GM12878 (cell line): ENCODE measurements at regions not wholly inside any gene's neighbourhood (a gene's known extent, or its start where the extent isn't known, plus 50 kb on each side); places are given as distances from the start of the nearest gene placed in this dataset.

Experiments
- ATAC-seq: fragments of 200-7000 bp; cut with Tn5 transposase; 3 replicates; pipeline ENCODE4 v1.9.1; 2020; ENCODE audit warnings: mild to moderate bottlenecking, moderate library complexity
- BruUV-seq: library from RNA; stranded (reverse); fragments of 400-500 nt; replicated peaks from 2 replicates; lab custom pipeline; 2021; lab: Mats Ljungman, UMichigan
- CTCF ChIA-PET: fragments of 300-600 bp; sonication (Branson Sonifier 250); formaldehyde crosslinking; extraction: SDS; loops from one replicate; lab custom pipeline; 2021; ENCODE audit warnings: inconsistent platforms; lab: Yijun Ruan, JAX
- POLR2A ChIA-PET: fragments of 350-600 bp; formaldehyde crosslinking; extraction: SDS; loops from one replicate; lab custom pipeline; 2021; ENCODE audit warnings: inconsistent platforms; lab: Charles Lee
- RAD21 ChIA-PET: fragments of 300-600 bp; sonication (Branson Sonifier 250); formaldehyde crosslinking; loops from one replicate; lab custom pipeline; 2023; ENCODE audit warnings: antibody characterized with exemption; ENCODE audit not compliant: unreplicated experiment; lab: Charles Lee
- SMC1A ChIA-PET: fragments of 300-600 bp; sonication (Branson Sonifier 250); formaldehyde crosslinking; loops from one replicate; lab custom pipeline; 2023; ENCODE audit not compliant: unreplicated experiment, uncharacterized antibody; lab: Charles Lee
- DNase-seq: peaks from one replicate; pipeline ENCODE4 v3.0.0-alpha.2; 2011; ENCODE audit warnings: low read depth, low spot score
- FAIRE-seq: peaks from 3 replicates; lab custom pipeline; 2011; peaks lifted over from hg19 to GRCh38; lab: Jason Lieb, UNC
- H2AFZ ChIP-seq: 2 replicates; pipeline ENCODE4 v1.6.0; 2011; ENCODE audit warnings: low read depth, low read length, control low read depth; ENCODE audit not compliant: control insufficient read depth
- H3K27ac ChIP-seq: 2 replicates; pipeline ENCODE4 v1.5.1; 2011; ENCODE audit warnings: control low read depth; ENCODE audit not compliant: control insufficient read depth, insufficient read depth
- H3K27me3 ChIP-seq, 2 experiments: replicated peaks in 1 of 2; 2 replicates each; pipeline versions ENCODE4 v1.6.0 to v1.6.1; 2011; ENCODE audit warnings: low read length in 1 of 2; ENCODE audit not compliant: control insufficient read depth in 2 of 2, insufficient read depth in 2 of 2
- H3K36me3 ChIP-seq, 2 experiments: 2 replicates each; pipeline ENCODE4 v1.5.1; 2011; ENCODE audit warnings: low read length in 1 of 2; ENCODE audit not compliant: control insufficient read depth in 2 of 2, insufficient read depth in 2 of 2
- H3K4me1 ChIP-seq: 2 replicates; pipeline ENCODE4 v1.6.1; 2011; ENCODE audit warnings: mild to moderate bottlenecking, low read length, moderate library complexity, mixed read lengths; ENCODE audit not compliant: control insufficient read depth, insufficient read depth
- H3K4me2 ChIP-seq: 2 replicates; pipeline ENCODE4 v1.6.0; 2011; ENCODE audit warnings: control low read depth; ENCODE audit not compliant: control insufficient read depth, insufficient read depth
- H3K4me3 ChIP-seq: fragments of 200-600 bp; sonication (generic); 2 replicates; pipeline ENCODE4 v1.5.1; 2016
- H3K79me2 ChIP-seq: 2 replicates; pipeline ENCODE4 v1.6.0; 2011; ENCODE audit warnings: low read length; ENCODE audit not compliant: control insufficient read depth, insufficient read depth
- H3K9ac ChIP-seq: 2 replicates; pipeline ENCODE4 v1.8.0; 2011; ENCODE audit warnings: low read length, control low read depth, mixed read lengths; ENCODE audit not compliant: control insufficient read depth, insufficient read depth
- H3K9me3 ChIP-seq: replicated peaks from 3 replicates; pipeline ENCODE4 v1.5.1; 2011; ENCODE audit warnings: mild to moderate bottlenecking, low read length; ENCODE audit not compliant: control insufficient read depth, insufficient read depth
- H4K20me1 ChIP-seq: 2 replicates; pipeline ENCODE4 v1.6.0; 2011; ENCODE audit not compliant: control insufficient read depth, insufficient read depth
- ASH2L ChIP-seq: fragments of 300-600, 200-600 bp; sonication (generic); IDR thresholded peaks from 2 replicates; pipeline ENCODE4 v1.6.1; 2017; ENCODE audit warnings: low read depth, mild to moderate bottlenecking, borderline replicate concordance
- CBX5 ChIP-seq: sonication (generic); IDR thresholded peaks from 2 replicates; pipeline ENCODE4 v1.6.1; 2016; ENCODE audit warnings: low read depth, moderate library complexity, mild to moderate bottlenecking, inconsistent platforms
- CHD2 ChIP-seq: IDR thresholded peaks from 2 replicates; pipeline ENCODE4 v1.6.1; 2011; ENCODE audit warnings: low read depth, low read length, improper control_type of control experiment, borderline replicate concordance
- KLF5 ChIP-seq: fragments of 450-650 bp; IDR thresholded peaks from 2 replicates; pipeline ENCODE4 v1.6.1; 2014; ENCODE audit warnings: mild to moderate bottlenecking; ENCODE audit not compliant: partially characterized antibody
- MXI1 ChIP-seq: fragments of 150-350 bp; IDR thresholded peaks from 2 replicates; pipeline ENCODE4 v1.6.1; 2011; ENCODE audit warnings: low read depth, mild to moderate bottlenecking, inconsistent platforms, low read length, improper control_type of control experiment
- RAD21 ChIP-seq: IDR thresholded peaks from 2 replicates; pipeline ENCODE4 v1.6.1; 2011; ENCODE audit warnings: mild to moderate bottlenecking, low read depth, low read length, moderate library complexity; ENCODE audit not compliant: insufficient read depth
- RCOR1 ChIP-seq: conservative IDR thresholded peaks from 2 replicates; pipeline ENCODE4 v1.6.1; 2012; ENCODE audit warnings: low read depth, low read length, improper control_type of control experiment
- SIX5 ChIP-seq: IDR thresholded peaks from 2 replicates; pipeline ENCODE4 v1.6.1; 2011; ENCODE audit warnings: mild to moderate bottlenecking, low read depth, low read length, moderate library complexity; ENCODE audit not compliant: severe bottlenecking
- SUZ12 ChIP-seq: fragments of 200-600 bp; sonication (generic); IDR thresholded peaks from one replicate; pipeline ENCODE4 v1.6.1; 2018; ENCODE audit warnings: antibody characterized with exemption, mild to moderate bottlenecking; ENCODE audit not compliant: unreplicated experiment
- WGBS: methylation state at CpG from one replicate; pipeline ENCODE4 v1.1.6; 2016; ENCODE audit warnings: low lambda C conversion rate; ENCODE audit not compliant: insufficient replicate concordance, insufficient coverage; ENCODE audit errors: missing lambda C conversion rate; 5-methylcytosine and 5-hydroxymethylcytosine counted together
- in situ Hi-C: fragments of 300-500 bp; cut with MboI; formaldehyde crosslinking; loops from 9 replicates; pipeline ENCODE4 v1.14.3; 2018; ENCODE audit warnings: mixed read lengths
- intact Hi-C: fragments of 100-400 bp; cut with micrococcal nuclease; formaldehyde crosslinking; loops from one replicate; pipeline ENCODE4 v1.14.2; 2022; ENCODE audit not compliant: unreplicated experiment
- TF ChIP-seq, protein P1 (sequence below): fragments of 450-650 bp; conservative IDR thresholded peaks from 2 replicates; pipeline ENCODE4 v1.6.1; 2017; ENCODE audit warnings: mild to moderate bottlenecking, moderate library complexity

DNA sequence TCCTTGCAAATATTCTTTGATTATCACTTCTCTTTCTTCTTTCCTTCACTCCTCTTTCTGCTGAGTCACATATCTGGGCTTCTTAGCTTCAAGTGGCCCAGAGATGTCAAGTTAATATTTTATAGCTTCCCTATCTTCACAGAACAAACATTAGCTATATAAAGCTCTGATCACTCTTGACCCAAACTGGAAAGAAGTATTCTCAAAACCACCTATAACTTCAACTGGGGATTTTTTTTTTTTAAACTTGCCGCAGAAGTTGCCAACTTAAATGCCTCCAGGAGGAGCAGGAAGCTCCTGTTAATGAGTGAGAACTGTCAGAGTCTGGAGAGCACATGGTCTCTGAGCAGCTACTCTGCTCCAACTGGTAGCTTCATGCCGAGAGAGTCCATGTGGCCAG lies 233.3 kb upstream of the EDNRA start:
- POLR2A ChIA-PET, result no interaction called here
- in situ Hi-C loops, result no loop called here
- Histone ChIP-seq H3K27me3 (no peaks in the 10 kb centered on the region), H3K4me2 (no peak overlapping the region), H3K9me3 (no peaks in the 10 kb centered on the region), H3K9ac (no peak overlapping the region)
- FAIRE-seq, result no peak
- CTCF ChIA-PET, result interaction anchor here (0.6 to 0.8 kb wide), 2 partner anchors 132 to 1360 kb away, joined by 3 read pairs; no protein-coding TSS in a partner anchor
- TF ChIP-seq ASH2L (no peak), CBX5 (no peak), CHD2 (no peak), KLF5 (no peak), SUZ12 (no peak), SIX5 (no peak), RCOR1 (no peak), RAD21 (no peak), MXI1 (no peak)
- TF ChIP-seq, protein P1, sequence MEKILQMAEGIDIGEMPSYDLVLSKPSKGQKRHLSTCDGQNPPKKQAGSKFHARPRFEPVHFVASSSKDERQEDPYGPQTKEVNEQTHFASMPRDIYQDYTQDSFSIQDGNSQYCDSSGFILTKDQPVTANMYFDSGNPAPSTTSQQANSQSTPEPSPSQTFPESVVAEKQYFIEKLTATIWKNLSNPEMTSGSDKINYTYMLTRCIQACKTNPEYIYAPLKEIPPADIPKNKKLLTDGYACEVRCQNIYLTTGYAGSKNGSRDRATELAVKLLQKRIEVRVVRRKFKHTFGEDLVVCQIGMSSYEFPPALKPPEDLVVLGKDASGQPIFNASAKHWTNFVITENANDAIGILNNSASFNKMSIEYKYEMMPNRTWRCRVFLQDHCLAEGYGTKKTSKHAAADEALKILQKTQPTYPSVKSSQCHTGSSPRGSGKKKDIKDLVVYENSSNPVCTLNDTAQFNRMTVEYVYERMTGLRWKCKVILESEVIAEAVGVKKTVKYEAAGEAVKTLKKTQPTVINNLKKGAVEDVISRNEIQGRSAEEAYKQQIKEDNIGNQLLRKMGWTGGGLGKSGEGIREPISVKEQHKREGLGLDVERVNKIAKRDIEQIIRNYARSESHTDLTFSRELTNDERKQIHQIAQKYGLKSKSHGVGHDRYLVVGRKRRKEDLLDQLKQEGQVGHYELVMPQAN, result no peak
- TF ChIP-seq, all 136 proteins: peak for 0
- no peaks in the 10 kb centered on the region for H3K4me1 ChIP-seq
- H2AFZ ChIP-seq, result no peak overlapping the region
- no TSS peak for BruUV-seq
- H3K4me3 ChIP-seq, result no peak overlapping the region
- H3K36me3 ChIP-seq, result no peaks in the 10 kb centered on the region
- SMC1A ChIA-PET, result no interaction called here
- H4K20me1 ChIP-seq, result no peaks in the 10 kb centered on the region
- no peak overlapping the region for H3K27ac ChIP-seq
- intact Hi-C loops, result no loop called here
- RAD21 ChIA-PET, result no interaction called here
- no peaks in the 10 kb centered on the region for H3K79me2 ChIP-seq
- 2% methylated on average over 2 of the region's 2 CpGs for WGBS
- ATAC-seq, result no peak
- no peak for DNase-seq
